ENCODE measurements at regions not wholly inside any gene's neighbourhood (a gene's known extent, or its start where the extent isn't known, plus 50 kb on each side); places are given as distances from the start of the nearest gene placed in this dataset.

DNA sequence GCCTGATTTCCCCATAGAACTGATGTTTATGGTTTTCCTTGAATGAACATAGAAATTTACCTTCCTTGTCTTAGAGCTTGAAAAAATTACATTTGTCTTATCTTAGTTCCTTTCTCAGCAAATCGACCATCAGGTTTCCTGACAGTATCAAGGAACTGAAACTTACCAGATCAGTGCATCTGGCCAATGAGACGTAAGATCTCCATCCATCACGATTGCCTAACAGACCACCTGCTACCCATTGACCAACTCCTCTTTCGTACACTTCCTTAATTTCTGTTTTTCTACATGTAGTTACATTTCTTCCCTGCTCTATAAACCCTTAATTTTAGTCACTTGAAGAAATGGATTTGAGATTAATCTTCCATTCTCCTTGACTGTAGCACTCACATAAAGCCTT lies 57.4 kb upstream of the TMPRSS15 start:
- DNase-seq (ENCODE audit: low read depth), result no peak

DNA sequence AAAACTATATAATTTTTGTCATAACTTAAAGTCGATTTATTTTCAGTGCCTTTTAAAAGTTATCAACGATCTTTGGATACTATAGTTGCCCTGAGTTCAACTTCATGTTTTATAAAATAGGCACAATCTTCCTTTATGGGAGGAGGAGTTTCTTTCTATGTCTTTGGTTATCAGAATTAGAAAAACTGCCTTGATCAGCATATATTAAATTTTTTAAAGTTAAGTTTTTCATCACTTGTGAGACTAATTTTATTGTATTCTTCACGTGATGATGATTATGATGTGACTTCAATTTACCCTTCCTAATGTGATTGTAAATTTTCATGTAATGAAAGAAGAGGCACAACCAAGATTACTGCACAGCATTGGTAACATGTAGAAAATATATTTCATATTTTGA lies 58.2 kb upstream of the TMPRSS15 start:
- no peak for DNase-seq (ENCODE audit: low read depth)

DNA sequence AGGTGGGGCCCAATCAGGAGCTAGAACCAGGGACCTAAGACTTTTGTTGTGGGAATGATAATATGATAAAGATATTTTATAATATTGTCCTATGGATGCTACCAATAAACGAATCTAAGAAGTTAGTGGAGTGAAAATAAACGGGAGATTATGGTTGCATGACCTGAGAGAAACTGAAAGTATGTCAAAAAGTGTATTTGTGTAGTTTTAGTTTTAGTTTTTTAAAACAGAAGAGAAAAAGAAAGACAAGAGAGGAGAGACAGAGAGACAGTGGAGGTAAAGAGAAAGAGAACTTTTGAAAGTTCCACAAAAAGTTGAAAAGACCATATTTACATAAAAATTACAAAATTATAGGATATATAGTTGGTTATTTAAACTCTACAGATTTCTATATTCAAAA lies 64.1 kb upstream of the TMPRSS15 start:
- no peak for DNase-seq (ENCODE audit: low read depth)

DNA sequence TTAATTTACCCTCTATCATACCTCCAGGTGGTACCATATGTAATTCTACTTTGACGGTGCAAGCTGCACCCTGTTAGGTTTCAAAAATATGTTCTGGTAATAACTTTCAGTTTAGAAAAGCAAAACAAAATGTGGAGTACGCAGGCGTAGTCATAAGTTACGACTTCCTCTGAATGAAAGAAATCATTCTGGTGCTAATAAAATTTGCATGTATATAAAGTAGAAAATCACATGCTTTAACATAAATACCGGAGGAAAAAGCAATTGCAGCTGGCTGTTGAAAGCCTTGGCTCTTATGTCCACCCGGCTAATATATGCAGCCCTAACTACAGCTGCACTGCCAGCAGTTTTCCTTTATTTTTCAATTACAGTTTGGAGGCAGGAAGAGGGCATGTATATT lies 65.2 kb upstream of the TMPRSS15 start:
- no peak for DNase-seq (ENCODE audit: low read depth)

DNA sequence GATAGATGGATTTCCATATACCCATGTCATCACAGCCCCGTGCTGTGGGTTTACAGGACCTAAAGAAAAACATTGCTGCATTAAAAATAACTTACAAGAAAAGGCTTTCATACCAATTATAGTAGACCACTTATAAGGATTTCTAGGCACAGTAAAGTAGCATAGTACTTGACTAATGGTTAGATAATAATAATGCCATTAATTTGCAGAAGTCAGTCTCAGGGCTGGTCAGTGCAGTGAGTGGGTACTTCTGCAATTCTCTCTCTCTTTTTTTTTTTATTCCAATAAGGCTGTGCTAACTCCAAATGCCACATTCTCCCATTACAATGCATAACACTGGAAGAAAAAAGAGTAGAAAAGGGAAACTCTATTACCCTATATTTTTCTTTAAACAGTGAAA lies 73.1 kb upstream of the TMPRSS15 start:
- no peak for DNase-seq (ENCODE audit: low read depth)

DNA sequence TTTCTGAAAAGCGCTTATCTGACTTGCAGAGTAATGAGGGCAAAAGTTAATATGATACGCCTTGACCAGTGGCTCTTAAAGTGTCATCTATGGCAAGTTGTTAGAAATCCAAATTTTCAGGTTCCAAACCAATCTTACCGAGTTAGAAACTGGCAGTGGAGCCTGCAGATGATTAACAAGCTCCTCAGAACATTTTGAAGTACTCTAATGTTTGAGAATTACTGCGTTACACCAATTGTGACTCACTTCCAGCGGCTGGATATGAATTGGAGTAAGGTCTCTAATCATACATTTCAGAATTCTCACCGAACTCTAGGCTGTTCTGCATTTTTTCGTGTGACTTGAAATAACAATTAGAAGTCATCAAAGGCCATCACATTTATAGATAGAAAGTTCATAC lies 73.5 kb upstream of the TMPRSS15 start:
- no peak for DNase-seq (ENCODE audit: low read depth)

DNA sequence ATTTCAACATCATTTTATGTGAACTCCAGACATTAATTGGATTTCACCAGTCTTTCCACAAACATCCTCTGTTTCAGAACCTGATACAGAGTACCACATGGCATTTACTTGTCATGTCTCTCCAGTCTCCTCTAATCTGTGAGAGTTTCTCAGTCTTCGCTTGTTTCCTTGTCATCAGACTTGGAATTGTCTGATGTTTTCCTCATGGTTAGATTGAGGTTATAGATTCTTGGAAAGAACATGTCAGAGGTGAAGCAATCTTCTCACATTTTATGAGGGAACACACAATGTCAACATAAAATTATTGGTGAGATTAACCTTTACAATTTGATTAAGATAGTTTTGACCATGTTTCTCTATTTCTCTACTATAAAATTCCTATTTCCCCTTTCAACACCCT lies 74.9 kb upstream of the TMPRSS15 start:
- DNase-seq (ENCODE audit: low read depth), result no peak

DNA sequence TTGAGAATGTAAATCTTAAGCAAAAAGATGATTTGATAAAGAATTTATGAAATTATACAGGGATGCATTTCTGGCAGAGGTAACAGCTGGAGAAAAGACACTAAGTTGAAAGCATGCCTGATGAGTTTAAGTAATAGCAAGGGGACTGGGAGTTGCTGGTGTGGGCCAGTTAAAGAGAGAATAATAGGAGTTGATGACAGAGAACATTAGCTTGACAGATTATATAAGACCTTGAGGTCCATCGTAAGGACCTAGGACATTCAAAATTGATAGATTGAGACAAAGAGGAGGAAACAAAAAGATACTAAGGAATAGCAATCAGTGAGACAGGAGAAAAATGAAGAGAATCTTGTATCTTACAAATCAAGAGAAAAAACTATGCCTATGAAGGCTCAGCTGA lies 84.7 kb upstream of the TMPRSS15 start:
- DNase-seq (ENCODE audit: low read depth), result no peak

DNA sequence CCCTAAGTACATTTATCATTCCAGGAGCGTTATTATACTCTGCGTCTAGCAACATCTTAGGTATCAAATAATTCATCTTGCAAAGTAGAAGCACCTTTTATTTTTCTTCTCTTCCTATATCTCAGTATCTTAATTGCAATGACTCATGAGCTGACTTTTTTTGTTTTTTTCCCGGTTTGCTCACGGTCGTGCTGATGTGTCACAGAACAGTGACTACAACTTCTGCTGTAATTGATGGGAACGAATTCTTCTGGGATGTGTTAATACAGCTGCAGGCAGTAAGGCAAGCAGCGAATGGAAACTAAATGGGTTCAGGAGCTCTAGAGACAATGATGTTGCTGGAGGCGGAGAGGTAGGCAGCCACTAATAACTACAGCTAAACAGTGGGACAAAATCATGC lies 89.8 kb upstream of the TMPRSS15 start:
- no peak for DNase-seq (ENCODE audit: low read depth)

DNA sequence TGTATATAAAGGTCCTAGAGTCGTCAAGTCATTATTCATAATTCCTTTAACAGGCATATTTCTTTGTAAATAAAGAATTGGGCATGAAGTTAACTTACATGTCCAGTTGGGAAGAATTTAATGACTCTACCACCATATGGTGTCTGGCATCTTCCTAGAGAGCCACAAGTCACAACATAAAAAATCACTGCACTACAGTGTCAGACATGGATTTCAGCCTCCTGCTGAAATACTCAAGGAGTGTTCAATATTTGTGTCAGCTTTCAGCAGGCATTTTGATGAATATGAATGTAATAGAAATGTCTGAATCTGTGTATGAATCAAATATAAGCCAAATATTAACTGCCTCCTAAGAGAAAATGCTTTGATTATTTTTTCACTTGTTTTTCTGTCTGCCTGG lies 91.9 kb upstream of the TMPRSS15 start:
- DNase-seq (ENCODE audit: low read depth), result no peak

DNA sequence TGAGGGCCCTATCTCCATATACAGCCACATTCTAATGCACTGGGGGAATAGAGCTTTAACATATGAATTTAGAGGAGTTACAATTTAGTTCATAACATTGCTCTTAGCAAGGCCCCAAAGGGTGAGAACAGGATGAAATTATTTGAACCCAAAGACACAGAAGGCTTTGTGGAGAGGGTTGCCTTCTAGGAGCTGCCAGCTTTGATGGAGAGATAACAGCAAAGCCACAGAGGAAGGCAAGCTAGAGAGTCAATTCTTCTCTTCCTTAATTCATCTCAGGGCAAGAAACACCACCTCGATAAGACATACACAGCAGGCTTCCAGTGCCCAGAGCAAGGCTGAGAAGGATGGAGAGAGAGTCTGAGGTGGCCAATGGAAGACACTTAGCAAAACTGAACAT lies 94.8 kb upstream of the TMPRSS15 start:
- no peak for DNase-seq (ENCODE audit: low read depth)

DNA sequence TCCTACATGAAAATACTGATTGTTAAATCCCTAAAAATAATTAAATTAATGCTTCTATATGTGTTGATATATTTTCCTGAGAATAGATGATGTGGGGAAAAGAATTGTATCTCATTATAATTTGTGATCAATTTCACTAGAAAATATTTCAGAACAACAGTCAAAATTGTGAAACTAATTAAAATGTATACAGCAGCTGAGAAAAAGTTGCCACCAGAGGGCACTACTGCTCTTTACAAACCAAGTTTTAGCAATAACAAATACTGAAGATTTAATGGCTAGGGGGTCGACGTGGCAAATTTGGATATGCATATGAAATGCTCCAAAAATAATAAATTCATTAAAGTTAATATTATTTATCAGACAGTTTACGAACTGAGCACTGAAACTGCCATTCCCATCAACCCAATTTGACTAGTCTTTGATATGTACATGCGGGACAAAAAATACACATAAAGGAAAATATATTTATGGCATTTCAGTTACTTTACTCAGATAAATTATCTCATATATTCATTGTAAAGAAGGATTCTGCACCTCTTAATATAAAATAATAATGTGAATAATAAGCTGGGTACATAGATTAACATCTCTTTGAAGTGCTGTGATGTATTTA lies 96.3 kb upstream of the TMPRSS15 start:
- peak; percentile 1 for DNase-seq (ENCODE audit: low read depth)

DNA sequence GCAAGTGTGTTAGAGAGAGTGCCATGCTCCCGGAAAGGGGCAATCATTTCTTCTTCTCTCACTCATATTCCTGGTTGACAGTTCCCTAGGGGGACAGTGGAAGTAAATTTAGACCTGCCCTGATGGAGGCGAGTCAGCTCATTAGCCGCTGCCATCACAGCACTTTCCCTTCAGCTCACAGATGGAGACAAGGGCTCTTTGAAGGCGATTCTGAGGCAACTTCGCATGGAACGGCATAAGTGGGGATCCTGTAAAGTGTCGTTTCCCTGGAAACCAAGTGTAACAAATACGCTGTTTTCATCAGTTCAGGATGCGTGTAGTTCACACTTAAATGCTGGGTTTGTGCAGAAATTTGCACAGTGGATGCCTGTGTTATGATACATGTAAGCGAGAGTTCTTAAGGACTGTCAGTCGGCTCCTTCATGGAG lies 114.5 kb upstream of the TMPRSS15 start:
- no peak for DNase-seq (ENCODE audit: low read depth)

DNA sequence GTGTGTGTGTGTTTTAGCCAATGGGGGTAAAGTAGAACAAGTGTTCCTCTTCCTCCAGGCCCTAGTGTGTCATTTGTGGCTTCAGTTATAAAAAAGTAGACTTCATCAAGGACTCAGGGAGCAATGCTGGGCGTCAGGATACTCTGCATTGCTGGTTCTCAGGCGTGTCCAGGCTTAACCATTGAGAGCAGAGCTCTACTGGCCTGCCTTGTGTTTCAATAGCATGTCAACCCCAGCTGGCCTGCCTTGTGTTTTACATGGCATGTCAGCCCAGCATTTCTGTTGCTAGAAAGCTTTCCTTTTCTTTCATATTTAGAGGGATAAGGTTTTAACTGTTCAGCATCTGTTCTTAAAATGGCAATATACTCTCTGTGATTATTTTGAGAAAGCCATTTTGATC lies 117.6 kb upstream of the TMPRSS15 start:
- DNase-seq (ENCODE audit: low read depth), result no peak

DNA sequence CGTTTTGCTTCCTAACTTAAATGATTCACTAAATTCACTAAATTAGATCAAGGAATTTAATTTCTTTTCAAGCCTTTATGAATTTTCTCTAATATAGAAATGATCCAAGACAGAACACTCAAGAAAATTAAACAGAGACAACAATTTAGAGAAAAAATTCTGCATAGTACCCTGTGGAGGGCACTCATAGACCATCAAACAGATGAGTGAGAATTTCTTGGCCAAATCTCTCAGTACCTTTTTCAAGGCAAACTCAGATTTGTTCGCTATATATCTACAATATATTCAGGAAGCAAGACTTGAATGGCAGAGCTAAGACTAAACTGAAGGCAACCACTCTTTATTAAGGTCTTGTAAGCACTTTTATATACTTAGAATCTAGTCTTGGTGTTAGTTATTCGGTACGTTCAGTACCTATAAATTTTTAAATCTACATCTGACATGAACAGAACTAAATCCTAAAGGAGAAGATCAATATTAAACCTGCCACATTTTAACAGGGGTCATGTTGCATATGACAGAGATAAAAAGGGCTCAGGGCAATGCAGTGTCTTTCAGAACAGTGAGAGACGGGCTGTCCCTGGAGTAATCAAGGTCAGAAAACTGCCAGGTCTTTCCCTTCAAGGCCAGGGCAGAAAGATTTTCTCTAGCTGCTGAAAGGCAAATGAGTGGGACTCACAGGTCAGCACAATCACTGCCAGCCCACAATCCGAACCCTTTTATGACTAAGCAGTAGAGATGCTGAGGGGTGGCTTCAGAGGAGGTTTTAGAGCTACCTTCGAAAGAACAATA lies 118.8 kb upstream of the TMPRSS15 start:
- no peak for DNase-seq (ENCODE audit: low read depth)

DNA sequence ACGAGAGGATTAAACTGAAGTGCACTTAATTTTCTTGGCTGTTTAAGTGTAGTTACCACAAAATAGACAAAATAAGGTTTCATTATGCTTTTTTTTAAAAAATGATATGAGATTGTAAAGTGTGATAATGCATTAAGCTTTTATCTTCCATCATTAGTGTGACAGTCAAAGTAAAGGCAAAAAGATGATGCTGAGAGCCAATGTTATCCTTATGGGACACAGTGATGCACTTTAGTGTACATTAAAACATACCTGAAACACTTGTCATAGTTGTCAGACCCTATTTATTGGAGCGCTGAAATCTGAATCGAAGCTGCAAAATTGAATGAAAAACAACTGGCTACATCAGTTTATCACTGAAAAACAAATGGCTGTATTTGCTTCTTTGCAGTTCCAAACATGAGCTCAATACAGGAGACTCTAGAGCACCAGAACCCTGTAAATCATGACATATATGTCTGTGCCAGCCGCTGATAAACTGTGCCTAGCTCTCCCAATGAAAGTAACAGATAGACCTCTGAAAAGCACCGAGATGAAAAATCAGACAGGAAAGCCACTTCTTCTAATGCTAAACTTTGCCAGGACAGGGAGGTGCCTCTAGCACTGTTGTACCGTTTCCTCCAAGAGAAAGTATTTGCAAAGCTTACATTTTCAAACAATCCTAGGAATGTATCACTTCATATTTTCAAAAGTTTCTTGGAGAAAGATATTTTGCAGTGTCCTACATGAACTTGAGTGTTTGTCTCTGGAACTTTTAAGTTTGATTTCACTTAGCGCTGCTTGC lies 120.7 kb upstream of the TMPRSS15 start:
- DNase-seq (ENCODE audit: low read depth), result no peak

DNA sequence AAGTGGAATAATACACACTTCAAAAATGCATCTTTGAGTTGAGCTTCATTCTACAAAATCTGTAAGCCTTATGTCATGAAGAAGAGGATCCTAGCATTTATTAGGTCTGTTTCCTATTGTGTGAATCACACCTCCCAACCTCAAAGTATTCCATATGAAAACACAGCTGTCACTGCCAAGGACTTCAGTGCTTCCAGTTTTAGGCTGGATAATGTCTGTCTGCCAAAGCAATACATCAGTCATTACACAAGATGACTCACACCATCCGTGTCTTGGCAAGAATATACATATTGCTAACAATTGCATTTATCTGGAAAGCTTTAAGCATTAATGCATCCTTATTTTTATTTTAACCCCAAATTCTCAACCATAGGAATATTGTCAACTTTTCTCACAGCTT lies 125.7 kb upstream of the TMPRSS15 start:
- DNase-seq (ENCODE audit: low read depth), result no peak

DNA sequence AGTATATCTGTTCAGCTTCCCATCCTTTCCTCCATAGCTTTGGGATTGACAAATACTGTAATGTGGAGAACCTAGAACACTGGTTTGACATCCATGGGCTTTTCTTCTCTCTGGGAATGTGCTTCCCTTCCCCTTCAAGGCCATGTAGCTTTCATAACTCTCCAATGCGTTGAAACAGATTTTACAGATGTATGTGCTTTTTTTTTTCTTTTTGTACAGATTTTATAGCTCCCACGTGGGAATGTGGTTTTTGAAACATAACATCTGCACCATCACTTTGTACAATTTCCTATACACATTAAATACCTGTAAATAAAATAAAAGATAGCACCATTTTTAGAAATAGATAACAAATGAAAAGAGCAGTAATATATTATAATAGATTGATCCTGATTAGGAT lies 138.5 kb upstream of the TMPRSS15 start:
- DNase-seq (ENCODE audit: low read depth), result no peak

DNA sequence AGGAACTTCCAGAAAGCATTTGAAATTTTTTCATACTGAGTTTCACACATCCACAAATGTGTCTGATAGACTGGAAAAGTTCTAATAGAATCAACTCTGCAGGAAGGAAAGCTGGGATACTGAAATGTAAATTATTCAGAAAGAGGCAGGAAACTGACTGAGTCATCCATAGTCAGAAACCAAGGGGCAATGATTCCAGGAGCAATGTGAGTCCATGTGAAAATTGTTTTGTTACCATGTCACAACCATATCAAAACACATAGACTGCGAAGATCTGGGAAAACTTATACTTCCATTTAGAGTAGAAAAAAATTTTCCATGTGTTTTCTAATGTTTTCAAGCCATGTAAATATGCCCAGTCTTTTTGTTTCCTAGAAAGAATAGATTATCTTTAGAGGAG lies 142.3 kb upstream of the TMPRSS15 start:
- DNase-seq (ENCODE audit: low read depth), result no peak

DNA sequence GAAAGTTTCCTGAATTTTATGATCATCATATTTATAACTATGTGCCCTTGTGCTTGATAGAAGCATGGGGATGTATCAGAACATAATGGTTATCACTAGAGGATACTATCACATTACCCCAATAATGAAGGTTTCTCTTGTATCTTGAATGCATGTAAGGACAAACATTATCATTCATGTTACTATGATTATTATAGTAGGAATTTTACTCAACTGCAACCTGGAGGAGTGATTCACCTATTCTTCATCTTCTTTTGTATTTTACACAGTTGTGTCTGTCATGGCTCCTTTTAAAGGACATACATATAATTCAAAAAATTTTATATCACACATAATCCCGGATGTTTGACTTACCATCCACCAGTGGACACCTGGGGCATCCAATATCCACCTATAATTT lies 143.8 kb upstream of the TMPRSS15 start:
- DNase-seq (ENCODE audit: low read depth), result no peak

DNA sequence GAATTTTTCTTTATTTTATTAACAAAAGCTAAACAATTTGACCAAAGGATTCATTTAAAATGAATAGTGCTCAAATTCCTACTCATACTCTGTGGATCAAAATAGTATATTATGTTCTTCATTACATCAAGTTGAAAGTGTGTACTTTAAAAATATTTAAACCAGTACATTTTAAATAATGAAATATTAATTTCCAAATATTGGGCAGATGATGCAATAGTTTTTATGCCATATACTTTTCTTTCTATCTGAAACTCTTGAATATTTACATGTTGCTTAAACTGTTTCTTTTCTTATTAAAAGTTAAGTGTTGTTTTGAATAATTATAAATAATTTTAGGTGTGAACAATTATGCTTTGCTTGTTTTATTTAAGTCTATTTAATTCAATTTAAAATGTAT lies 144.7 kb upstream of the TMPRSS15 start:
- no peak for DNase-seq (ENCODE audit: low read depth)

DNA sequence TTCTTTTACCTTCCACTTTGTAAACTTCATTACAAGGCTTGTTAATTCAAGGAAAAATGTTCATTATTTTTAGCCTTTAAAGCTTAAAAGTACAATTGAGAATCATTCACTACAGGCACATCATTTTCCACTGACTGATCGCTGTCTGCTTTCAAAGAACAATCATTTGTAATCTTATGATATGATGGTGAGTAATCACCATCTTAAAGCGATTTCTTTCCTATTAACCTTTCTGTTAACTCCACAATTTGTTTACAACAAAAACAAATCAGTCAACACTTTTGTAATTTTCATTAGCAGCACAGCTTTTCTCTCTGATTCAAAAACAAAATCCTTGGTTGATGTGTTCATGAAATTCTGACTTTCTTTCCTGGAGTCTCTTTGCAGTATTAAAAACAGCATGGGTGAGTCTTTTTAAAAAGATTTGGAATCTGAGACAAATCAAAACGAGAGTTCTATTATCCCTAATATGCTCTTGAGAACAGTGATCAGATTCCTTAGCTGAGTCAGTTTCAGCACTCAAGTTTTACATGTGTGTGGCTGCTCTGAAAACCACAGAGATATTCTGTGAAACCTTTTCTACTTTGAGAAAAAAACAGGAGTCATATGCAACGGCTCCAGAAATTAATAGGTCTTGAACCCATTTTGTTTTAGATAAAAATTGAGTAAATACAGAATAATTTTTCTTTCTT lies 145.8 kb upstream of the TMPRSS15 start:
- no peak for DNase-seq (ENCODE audit: low read depth)

DNA sequence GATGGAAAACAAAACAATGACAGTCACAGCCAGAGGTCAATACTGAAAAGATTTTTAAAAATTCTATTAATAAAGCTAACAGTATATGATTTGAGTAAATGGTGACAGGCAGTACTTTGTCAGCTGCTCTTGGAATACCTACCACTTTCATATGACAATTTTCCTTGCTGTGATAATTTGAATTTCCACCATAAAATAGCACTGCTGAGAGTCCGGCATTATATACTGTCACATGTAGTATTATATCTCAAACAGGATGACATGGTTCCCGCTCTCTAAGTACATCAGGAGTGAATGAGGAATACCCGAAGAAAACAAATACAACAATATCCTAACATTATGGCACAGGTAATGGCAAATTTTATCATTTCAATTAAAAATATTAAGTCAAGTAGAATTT lies 146.8 kb upstream of the TMPRSS15 start:
- DNase-seq (ENCODE audit: low read depth), result no peak
